H1 (cell line): ENCODE measurements at regions not wholly inside any gene's neighbourhood (a gene's known extent, or its start where the extent isn't known, plus 50 kb on each side); places are given as distances from the start of the nearest gene placed in this dataset.

Experiments
- CHD1 ChIP-seq: IDR thresholded peaks from 2 replicates; pipeline ENCODE4 v1.6.1; 2012; ENCODE audit warnings: low read depth, low read length, improper control_type of control experiment
- CTCF ChIP-seq, 3 experiments: IDR thresholded peaks; 1 replicate in 2 of 3; 2 replicates in 1 of 3; pipeline versions ENCODE4 v1.5.1 to v1.6.1; 2011; ENCODE audit warnings: low read length in 3 of 3, mild to moderate bottlenecking in 3 of 3, inconsistent platforms in 2 of 3, low read depth in 1 of 3, moderate library complexity in 1 of 3; ENCODE audit not compliant: insufficient read depth in 1 of 3; ENCODE audit errors: control extremely low read depth in 1 of 3
- EGR1 ChIP-seq: IDR thresholded peaks from 2 replicates; pipeline ENCODE4 v1.6.1; 2011; ENCODE audit warnings: low read depth, low read length, borderline replicate concordance
- EZH2 ChIP-seq: fragments of 200-600 bp; sonication (generic); IDR thresholded peaks from 2 replicates; pipeline ENCODE4 v1.7.1; 2012; ENCODE audit warnings: low read depth, mild to moderate bottlenecking, moderate library complexity, low read length, inconsistent platforms; ENCODE audit not compliant: severe bottlenecking
- GABPA ChIP-seq: IDR thresholded peaks from 2 replicates; pipeline ENCODE4 v1.6.1; 2011; ENCODE audit warnings: mild to moderate bottlenecking, low read length, moderate library complexity, borderline replicate concordance; ENCODE audit not compliant: insufficient read depth
- HDAC6 ChIP-seq: IDR thresholded peaks from one replicate; pipeline ENCODE4 v1.7.1; 2012; ENCODE audit warnings: low read depth, mild to moderate bottlenecking, inconsistent platforms, low read length, moderate library complexity
- NRF1 ChIP-seq: IDR thresholded peaks from 2 replicates; pipeline ENCODE4 v1.6.1; 2011; ENCODE audit warnings: mild to moderate bottlenecking, low read depth, low read length, improper control_type of control experiment
- POLR2A ChIP-seq, 2 experiments: IDR thresholded peaks; 1 replicate in 1 of 2; 2 replicates in 1 of 2; pipeline ENCODE4 v1.6.1; 2011; ENCODE audit warnings: low read depth in 2 of 2, low read length in 2 of 2, mild to moderate bottlenecking in 2 of 2; ENCODE audit errors: control extremely low read depth in 1 of 2
- POLR2AphosphoS5 ChIP-seq: IDR thresholded peaks from 2 replicates; pipeline ENCODE4 v1.6.1; 2011; ENCODE audit warnings: low read depth, low read length
- RNF2 ChIP-seq: fragments of 200-900, 300-1000 bp; sonication (generic); IDR thresholded peaks from 2 replicates; pipeline ENCODE4 v1.7.1; 2016; ENCODE audit warnings: borderline replicate concordance, low read depth, mild to moderate bottlenecking, antibody characterized with exemption, low read length; ENCODE audit not compliant: poor library complexity, severe bottlenecking; ENCODE audit errors: missing control alignments
- TF ChIP-seq, protein P1 (sequence below): IDR thresholded peaks from 2 replicates; pipeline ENCODE4 v1.6.1; 2012; ENCODE audit warnings: inconsistent platforms
- TF ChIP-seq, protein P2 (sequence below): IDR thresholded peaks from 2 replicates; pipeline ENCODE4 v1.6.1; 2012; ENCODE audit warnings: inconsistent platforms

- TF ChIP-seq CTCF (IDR thresholded peaks at IDR 0.05; ENCODE audit: control extremely low read depth in 1 of 3, insufficient read depth in 1 of 3, low read depth in 1 of 3, low read length in 3 of 3) = no peak
- no peak for TF ChIP-seq CHD1
- TF ChIP-seq NRF1 = no peak
- TF ChIP-seq, protein P1, sequence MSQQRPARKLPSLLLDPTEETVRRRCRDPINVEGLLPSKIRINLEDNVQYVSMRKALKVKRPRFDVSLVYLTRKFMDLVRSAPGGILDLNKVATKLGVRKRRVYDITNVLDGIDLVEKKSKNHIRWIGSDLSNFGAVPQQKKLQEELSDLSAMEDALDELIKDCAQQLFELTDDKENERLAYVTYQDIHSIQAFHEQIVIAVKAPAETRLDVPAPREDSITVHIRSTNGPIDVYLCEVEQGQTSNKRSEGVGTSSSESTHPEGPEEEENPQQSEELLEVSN = no peak
- no peak for TF ChIP-seq EZH2
- no peak for TF ChIP-seq GABPA
- TF ChIP-seq, protein P2, sequence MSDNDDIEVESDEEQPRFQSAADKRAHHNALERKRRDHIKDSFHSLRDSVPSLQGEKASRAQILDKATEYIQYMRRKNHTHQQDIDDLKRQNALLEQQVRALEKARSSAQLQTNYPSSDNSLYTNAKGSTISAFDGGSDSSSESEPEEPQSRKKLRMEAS = no peak
- no peak for TF ChIP-seq HDAC6
- TF ChIP-seq RNF2 = no peak
- TF ChIP-seq EGR1 = no peak
- TF ChIP-seq POLR2AphosphoS5 = no peak
- TF ChIP-seq POLR2A (IDR thresholded peaks at IDR 0.05; ENCODE audit: control extremely low read depth in 1 of 2, low read depth in 2 of 2, low read length in 2 of 2) = no peak
These were observed 65.9 kb upstream of the DDR1 start for GRCh38 chr6:30818391-30818841.
